ENCODE measurements at regions not wholly inside any gene's neighbourhood (a gene's known extent, or its start where the extent isn't known, plus 50 kb on each side); places are given as distances from the start of the nearest gene placed in this dataset.

- Histone ChIP-seq H3K9me3 (no peaks in the 10 kb centered on the region), H3K36me3 (no peaks in the 10 kb centered on the region), H3K27ac (no peak overlapping the region), H3K4me1 (no peaks in the 10 kb centered on the region), H3K4me3 (no peak overlapping the region), H3K27me3 (replicated peaks in 1 of 7) (peaks cover 0 to 14% (median 0%) of the 10 kb centered on the region in 7 donors)
- DNase-seq = no peak
- intact Hi-C loops (cut with DNase I; ENCODE audit: low total_unique reads) = no loop called here
- no peak for TF ChIP-seq POLR2A (IDR thresholded peaks at IDR 0.05)
- TF ChIP-seq, protein P1, sequence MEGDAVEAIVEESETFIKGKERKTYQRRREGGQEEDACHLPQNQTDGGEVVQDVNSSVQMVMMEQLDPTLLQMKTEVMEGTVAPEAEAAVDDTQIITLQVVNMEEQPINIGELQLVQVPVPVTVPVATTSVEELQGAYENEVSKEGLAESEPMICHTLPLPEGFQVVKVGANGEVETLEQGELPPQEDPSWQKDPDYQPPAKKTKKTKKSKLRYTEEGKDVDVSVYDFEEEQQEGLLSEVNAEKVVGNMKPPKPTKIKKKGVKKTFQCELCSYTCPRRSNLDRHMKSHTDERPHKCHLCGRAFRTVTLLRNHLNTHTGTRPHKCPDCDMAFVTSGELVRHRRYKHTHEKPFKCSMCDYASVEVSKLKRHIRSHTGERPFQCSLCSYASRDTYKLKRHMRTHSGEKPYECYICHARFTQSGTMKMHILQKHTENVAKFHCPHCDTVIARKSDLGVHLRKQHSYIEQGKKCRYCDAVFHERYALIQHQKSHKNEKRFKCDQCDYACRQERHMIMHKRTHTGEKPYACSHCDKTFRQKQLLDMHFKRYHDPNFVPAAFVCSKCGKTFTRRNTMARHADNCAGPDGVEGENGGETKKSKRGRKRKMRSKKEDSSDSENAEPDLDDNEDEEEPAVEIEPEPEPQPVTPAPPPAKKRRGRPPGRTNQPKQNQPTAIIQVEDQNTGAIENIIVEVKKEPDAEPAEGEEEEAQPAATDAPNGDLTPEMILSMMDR (IDR thresholded peaks at IDR 0.05 in 8 of 11, conservative IDR thresholded peaks at IDR 0.05 in 3 of 11) = no peak
- WGBS, 5 donors = 92 to 100% (median 97%) methylated on average over 4 to 5 of the region's 5 CpGs
These were observed 145.6 kb upstream of the RNF32 start for GRCh38 chr7:156494960-156495359.

GRCh38 chr7:156493942-156494341 is 146.6 kb upstream of the RNF32 start:
- intact Hi-C loops (cut with DNase I; ENCODE audit: low total_unique reads) = no loop called here
- TF ChIP-seq, protein P1 (IDR thresholded peaks at IDR 0.05 in 8 of 11, conservative IDR thresholded peaks at IDR 0.05 in 3 of 11) = no peak
- TF ChIP-seq POLR2A (IDR thresholded peaks at IDR 0.05) = no peak
- TF ChIP-seq POLR2AphosphoS5 (IDR thresholded peaks at IDR 0.05) = no peak
- no peaks in the 10 kb centered on the region for H3K4me1 ChIP-seq
- WGBS, 5 donors = 72 to 96% (median 91%) methylated on average over 7 of the region's 7 CpGs
- peaks cover 0 to 14% (median 0%) of the 10 kb centered on the region in 7 donors for H3K27me3 ChIP-seq (replicated peaks in 1 of 7)
- DNase-seq = no peak
- H3K9me3 ChIP-seq = no peaks in the 10 kb centered on the region
- no peak overlapping the region for H3K27ac ChIP-seq
- no peak overlapping the region for H3K4me3 ChIP-seq
- no peaks in the 10 kb centered on the region for H3K36me3 ChIP-seq

GRCh38 chr7:156492170-156492569 is 148.4 kb upstream of the RNF32 start:
- intact Hi-C loops (cut with DNase I; ENCODE audit: low total_unique reads) = no loop called here
- Histone ChIP-seq H3K4me3 (no peak overlapping the region), H3K4me1 (no peaks in the 10 kb centered on the region), H3K9me3 (no peaks in the 10 kb centered on the region), H3K27me3 (replicated peaks in 1 of 7) (peaks cover 0 to 14% (median 0%) of the 10 kb centered on the region in 7 donors), H3K36me3 (no peaks in the 10 kb centered on the region), H3K27ac (no peak overlapping the region)
- 80 to 94% (median 92%) methylated on average over 5 to 9 of the region's 9 CpGs for WGBS, 5 donors
- TF ChIP-seq, protein P1 (IDR thresholded peaks at IDR 0.05 in 8 of 11, conservative IDR thresholded peaks at IDR 0.05 in 3 of 11) = no peak
- no peak for TF ChIP-seq POLR2AphosphoS5 (IDR thresholded peaks at IDR 0.05)
- DNase-seq = no peak

GRCh38 chr7:156491435-156491834 is 149.1 kb upstream of the RNF32 start:
- TF ChIP-seq POLR2AphosphoS5 (IDR thresholded peaks at IDR 0.05) (no peak), POLR2A (IDR thresholded peaks at IDR 0.05) (no peak)
- TF ChIP-seq, protein P1 (IDR thresholded peaks at IDR 0.05 in 8 of 11, conservative IDR thresholded peaks at IDR 0.05 in 3 of 11) = no peak
- no peak for DNase-seq
- H3K27ac ChIP-seq = no peak overlapping the region
- no peaks in the 10 kb centered on the region for H3K9me3 ChIP-seq
- intact Hi-C loops (cut with DNase I; ENCODE audit: low total_unique reads) = no loop called here
- WGBS, 5 donors = 46 to 55% (median 47%) methylated on average over 5 of the region's 5 CpGs
- no peaks in the 10 kb centered on the region for H3K4me1 ChIP-seq
- H3K27me3 ChIP-seq (replicated peaks in 1 of 7) = peaks cover 0 to 14% (median 0%) of the 10 kb centered on the region in 7 donors
- no peak overlapping the region for H3K4me3 ChIP-seq
- H3K36me3 ChIP-seq = no peaks in the 10 kb centered on the region
